Glomerular endothelial cell (primary cell): ENCODE measurements at regions not wholly inside any gene's neighbourhood (a gene's known extent, or its start where the extent isn't known, plus 50 kb on each side); places are given as distances from the start of the nearest gene placed in this dataset.
"Not testable (repeated sequence)": the region's sequence is repeated elsewhere in the genome, so short reads cannot be mapped to it uniquely, and the experiment has no call there.

ENCODE experiments used
- DNase-seq: peaks from one replicate; pipeline ENCODE4 v3.0.0-alpha.2; 2011; ENCODE audit warnings: low read depth, low spot score; ENCODE audit errors: extremely low read depth

DNA sequence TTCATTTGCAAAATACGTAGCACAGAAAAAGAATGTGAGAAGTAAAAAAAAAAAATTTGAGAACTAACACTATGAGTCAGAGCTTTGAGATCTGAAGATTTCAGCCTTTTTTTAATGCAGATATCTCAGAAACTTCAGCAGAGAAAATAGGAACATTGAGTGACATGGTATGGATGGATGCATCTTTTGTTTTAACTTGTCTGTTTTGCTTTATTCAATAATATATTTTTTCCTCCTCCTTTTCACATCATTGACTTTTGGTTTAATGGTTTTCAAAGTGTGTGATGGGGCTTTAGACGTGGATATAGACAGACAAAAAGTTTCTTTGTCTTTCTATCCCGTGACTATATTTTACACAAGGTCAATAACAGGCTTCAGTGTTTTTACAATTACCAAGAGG lies 426.7 kb upstream of the FRG2C start:
- DNase-seq = no peak

DNA sequence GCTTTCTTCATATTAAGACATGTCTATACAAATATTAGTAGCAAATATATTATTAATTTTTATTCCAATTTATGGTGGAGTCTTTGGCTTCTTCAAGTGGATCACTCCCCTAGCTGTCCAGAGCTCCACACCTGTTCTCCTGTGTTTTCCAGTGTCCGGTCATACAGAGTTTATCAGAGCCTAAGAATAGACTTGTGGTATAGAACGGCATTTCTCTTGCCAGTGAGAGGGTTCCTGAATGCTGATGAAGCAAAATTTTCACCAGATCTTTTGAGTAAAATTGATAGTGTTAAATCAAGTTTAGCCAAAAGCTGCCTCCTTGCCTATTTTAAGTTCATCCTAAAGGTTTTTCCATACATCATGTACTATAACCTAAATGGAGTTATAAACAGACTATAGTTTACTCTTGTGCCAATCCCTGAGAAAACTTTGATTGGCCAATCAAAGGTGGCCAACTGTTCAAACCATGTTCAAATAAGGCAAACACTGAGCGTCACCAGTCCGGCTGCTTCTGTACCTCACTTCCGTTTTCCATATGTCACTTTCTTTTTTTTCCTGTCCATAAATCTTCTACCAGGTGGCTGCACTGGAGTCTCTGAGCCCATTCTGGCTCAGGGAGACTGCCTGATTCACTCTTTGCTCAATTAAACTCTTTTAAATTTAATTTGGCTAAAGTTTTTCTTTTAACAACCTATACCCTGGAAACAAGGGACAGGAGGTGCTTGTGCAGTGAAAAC lies 422.7 kb upstream of the FRG2C start:
- not testable (repeated sequence) for DNase-seq

DNA sequence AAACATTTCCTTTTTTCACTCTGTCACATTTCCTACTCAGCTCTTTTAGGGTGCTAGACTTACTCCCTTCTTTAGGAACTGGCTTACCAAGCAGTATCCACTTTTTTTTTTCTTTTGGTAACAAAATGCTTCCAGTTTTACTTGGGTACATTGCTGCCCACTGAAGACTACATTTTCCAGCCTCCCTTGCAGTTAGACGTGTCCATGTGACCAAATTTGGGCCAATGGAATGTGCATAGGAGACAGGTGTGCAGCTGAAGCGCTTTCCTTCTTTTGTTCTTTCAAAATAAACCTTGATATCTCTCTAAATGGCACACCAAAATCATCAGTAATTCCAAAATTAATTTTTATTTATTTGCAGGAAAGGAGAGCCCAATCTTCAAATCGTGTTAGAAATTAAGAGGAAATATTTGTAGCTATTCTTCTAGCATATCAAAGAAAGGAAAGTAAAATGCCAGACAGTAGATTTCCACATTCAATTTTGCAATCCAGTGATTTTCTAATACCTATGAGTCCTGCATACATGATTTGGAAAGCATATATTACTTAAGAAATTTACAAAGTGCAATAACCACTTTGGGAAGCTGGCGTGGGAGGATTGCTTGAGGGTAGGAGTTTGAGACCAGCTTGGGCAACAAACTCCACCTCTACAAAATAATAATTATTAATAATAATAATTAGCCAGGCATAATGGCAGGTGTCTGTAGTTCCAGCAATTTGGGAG lies 422.0 kb upstream of the FRG2C start:
- no peak for DNase-seq

DNA sequence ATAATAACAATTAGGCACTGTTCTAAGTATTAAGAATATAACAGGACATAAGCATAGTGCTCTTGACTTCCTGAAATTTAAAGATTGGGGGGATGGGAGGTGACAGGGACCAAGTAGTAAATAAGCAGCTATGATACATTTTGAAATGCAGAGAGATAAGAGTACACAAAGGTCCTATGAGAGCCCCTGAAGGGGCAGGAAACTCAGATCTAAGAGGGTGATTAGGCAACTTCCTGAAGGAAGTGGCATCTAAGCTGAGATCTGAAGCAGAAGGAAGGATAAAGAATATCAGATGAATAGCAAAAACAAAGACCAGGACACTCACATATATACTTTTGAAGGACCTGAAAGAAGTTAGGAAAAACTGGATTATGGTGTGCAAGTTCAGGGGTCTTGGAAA lies 415.2 kb upstream of the FRG2C start:
- no peak for DNase-seq

GRCh38 chr3:75254685-75255084 lies 409.4 kb upstream of the FRG2C start:
- no peak for DNase-seq

DNA sequence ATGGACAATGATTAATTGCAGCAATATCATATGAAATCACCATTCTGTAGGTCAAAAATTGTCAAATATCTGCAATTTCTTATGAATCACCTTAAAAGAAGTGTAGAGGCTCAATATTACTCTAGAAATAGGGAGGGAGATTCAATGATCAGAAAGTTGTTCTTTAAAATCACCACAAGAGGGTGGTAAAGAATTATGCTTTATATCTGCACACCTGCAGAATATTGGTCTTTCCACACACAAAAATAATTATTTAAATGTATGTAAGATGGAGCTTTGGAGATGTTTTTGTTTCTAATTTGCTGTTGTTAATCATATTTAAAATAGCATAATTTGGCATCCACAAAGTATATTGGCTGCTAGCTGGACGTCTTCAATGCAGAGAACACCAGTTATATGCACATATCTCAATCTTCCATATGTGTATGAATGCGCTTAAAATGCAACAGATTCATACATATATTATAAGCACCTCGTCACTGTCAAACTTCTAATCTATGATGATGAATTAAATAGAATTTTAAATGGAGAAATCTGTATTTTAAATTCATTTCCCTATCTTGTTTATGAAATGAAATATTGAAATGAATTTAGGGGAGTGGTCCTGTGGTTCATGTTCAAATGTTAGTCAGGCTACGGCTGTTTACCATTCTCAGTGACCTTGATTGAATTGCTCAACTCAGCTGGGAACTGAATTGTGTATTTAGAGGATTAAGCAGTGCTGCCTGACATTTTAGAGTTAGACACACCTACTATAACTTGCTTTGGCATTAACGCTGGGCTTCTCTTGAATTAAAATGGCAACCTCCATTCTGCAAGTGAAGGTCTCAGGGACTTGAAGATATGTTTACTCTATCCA lies 405.1 kb upstream of the FRG2C start:
- not testable (repeated sequence) for DNase-seq

- DNase-seq = not testable (repeated sequence)
Measured at GRCh38 chr3:75260975-75261374, 403.2 kb upstream of the FRG2C start.

DNA sequence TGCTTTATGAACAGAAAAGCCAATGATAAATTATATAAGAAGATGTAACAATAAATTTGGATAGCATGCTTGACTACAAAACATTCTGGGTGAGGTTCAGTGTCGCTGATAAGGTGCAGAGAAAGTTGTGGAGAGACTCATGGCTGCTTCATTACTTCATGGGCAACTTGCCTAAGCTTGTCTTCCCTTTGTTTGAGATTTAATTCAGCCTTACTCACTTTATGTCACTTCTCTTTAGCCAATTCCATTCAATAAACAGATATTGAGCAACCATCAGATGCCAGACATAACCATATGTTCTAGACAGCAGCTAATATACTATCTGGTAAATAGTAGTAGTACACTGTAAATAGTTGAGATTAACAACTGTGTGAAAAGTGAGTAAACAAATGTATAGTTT lies 401.5 kb upstream of the FRG2C start:
- no peak for DNase-seq

DNA sequence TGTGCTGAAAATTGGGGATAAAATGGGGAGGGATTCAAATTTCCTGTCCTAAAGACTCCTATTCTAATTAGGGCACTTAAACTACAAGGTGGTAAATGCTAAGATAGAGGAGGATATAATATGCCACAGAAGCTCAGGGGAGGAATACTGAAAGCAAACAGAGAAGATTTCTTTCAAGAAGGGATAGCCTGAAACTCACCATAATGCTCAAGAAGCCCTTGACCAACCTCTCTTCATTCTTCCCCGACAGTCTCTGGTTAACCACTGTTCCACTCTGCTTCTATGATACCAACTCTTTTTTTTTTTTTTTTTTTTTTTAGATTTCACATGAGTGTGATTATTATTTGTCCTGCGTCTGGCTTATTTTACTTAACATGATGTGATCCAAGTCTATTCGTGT lies 398.2 kb upstream of the FRG2C start:
- DNase-seq = no peak

GRCh38 chr3:75268576-75268975 lies 395.6 kb upstream of the FRG2C start:
- DNase-seq = not testable (repeated sequence)

DNA sequence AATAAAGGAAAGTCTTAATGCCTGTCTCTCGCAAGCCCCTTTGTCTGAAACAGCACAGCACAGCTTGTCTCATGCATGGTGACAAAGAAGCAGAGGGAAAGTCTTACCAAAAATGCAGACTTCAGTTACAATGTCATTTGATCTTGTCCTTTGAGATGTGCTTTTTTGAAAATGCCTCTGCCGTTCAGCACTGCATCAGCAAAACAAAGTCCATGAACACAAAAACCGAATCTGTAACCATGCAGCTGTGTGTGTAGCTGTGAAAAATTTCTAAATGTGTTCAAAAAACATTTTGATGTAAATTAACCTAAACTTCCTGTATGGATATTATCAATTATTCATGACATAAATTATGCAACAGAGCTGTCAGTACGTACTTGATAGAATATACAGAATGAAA lies 391.9 kb upstream of the FRG2C start:
- not testable (repeated sequence) for DNase-seq

- no peak for DNase-seq
Measured at GRCh38 chr3:75272691-75273090, 391.4 kb upstream of the FRG2C start.

- DNase-seq = not testable (repeated sequence)
Measured at GRCh38 chr3:75285531-75286148, 378.5 kb upstream of the FRG2C start.

DNA sequence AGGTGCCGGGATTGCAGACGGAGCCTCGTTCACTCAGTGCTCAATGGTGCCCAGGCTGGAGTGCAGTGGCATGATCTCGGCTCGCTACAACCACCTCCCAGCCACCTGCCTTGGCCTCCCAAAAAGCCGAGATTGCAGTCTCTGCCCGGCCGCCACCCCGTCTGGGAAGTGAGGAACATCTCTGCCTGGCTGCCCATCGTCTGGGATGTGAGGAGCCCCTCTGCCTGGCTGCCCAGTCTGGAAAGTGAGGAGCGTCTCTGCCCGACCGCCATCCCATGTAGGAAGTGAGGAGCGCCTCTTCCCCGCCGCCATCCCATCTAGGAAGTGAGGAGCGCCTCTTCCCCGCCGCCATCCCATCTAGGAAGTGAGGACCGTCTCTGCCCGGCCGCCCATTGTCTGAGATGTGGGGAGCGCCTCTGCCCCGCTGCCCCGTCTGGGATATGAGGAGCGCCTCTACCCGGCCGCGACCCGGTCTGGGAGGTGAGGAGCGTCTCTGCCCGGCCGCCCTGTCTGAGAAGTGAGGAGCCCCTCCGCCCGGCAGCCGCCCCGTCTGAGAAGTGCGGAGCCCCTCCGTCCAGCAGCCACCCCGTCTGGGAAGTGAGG lies 375.1 kb upstream of the FRG2C start:
- DNase-seq = not testable (repeated sequence)

DNA sequence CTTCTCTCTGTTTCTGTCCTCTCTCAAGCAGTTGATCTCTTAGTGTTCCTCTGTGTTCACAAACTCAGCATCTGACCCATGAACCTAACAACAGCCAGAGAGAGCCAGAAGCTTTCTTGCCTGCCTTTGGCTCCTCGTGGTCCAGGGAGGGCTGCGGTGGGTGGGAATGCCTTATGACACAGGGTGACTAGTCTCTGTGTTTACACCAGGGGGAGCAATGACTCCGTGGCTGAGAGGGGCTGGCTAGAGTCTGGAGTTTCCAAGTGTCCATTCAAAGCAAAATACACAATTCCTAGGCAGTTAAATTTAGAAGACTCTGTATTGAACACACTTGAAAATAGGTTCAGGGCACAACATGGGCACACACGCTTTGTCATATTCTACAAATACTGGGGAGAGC lies 370.0 kb upstream of the FRG2C start:
- no peak for DNase-seq

DNA sequence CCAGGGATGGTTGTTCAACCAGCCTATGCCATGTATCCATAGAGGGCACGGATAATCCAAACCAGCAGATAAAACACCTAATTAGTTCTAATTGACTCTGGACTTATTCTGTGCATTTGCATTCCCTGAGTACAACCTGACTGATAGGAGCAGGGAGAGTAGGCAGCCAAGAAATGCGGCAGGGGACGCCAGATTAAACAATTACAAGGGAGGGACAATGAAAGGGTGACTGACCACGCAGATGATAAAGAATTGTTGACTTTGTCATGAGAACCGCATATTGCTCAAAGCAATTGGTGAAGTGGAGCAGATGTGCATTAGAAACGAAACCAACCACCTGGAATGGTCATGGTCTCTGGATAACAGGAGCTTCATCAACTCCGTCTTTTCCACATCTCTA lies 369.1 kb upstream of the FRG2C start:
- no peak for DNase-seq

DNA sequence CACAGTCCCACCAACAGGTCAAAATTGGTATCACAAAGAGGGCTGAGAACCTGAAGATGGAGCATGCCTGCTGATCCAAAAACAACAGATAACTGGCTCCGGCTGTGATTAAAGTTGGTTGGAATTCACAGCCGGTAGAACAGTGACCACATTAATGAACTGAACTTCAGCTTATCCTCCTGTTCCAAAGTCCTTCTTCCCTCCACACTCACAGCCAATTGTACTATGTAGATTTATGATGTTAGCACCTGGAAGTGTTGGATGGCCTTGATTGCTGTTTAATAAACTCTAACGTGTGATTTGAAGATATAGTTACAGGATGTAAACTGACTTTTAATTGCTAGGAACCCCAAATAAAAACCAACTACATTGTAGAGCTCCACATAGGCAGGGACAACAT lies 367.3 kb upstream of the FRG2C start:
- DNase-seq = no peak

- no peak for DNase-seq
Measured at GRCh38 chr3:75300606-75301005, 363.5 kb upstream of the FRG2C start.

GRCh38 chr3:75301050-75301449 lies 363.1 kb upstream of the FRG2C start:
- DNase-seq = not testable (repeated sequence)

DNA sequence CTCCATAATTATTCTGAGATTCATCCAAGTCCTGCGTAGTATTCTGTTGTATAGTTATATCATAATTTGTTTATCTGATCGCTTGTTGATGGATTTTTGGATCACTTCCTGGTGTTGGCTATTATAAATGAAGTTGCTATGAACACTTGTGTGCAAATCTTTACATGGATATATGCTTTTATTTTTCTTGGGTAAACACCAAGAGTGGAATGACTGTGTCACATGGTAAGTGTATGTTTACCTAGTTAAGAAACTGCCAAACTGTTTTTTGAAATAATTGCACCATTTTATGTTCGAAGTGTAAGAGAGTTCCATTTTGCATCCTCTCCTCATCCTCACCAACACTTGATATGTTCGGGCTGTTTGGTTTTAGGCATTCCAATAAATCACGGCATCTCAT lies 360.4 kb upstream of the FRG2C start:
- no peak for DNase-seq

- DNase-seq = no peak
Measured at GRCh38 chr3:75305901-75306300, 358.2 kb upstream of the FRG2C start.
